GM12878 (cell line): ENCODE measurements at regions not wholly inside any gene's neighbourhood (a gene's known extent, or its start where the extent isn't known, plus 50 kb on each side); places are given as distances from the start of the nearest gene placed in this dataset.

Experiments used
- CREB1 ChIP-seq: IDR thresholded peaks from 2 replicates; pipeline ENCODE4 v1.6.1; 2012; ENCODE audit warnings: low read depth, mild to moderate bottlenecking, inconsistent platforms
- E2F4 ChIP-seq: IDR thresholded peaks from 2 replicates; pipeline ENCODE4 v1.6.1; 2012; ENCODE audit warnings: low read depth, low read length, improper control_type of control experiment
- FOS ChIP-seq: IDR thresholded peaks from 3 replicates; pipeline ENCODE4 v1.6.1; 2011; ENCODE audit warnings: borderline replicate concordance; ENCODE audit not compliant: insufficient read length; ENCODE audit errors: extremely low read depth
- KAT2A ChIP-seq: conservative IDR thresholded peaks from 2 replicates; pipeline ENCODE4 v1.6.1; 2011; ENCODE audit warnings: low read depth, low read length; ENCODE audit not compliant: control insufficient read depth
- MEF2B ChIP-seq: fragments of 450-650 bp; IDR thresholded peaks from 2 replicates; pipeline ENCODE4 v1.6.1; 2018; ENCODE audit warnings: mild to moderate bottlenecking, moderate library complexity; ENCODE audit not compliant: partially characterized antibody, poor library complexity, severe bottlenecking
- POLR2AphosphoS2 ChIP-seq: IDR thresholded peaks from 2 replicates; pipeline ENCODE4 v1.6.1; 2011; ENCODE audit warnings: low read depth, mild to moderate bottlenecking, low read length, improper control_type of control experiment, moderate library complexity
- RB1 ChIP-seq: fragments of 450-650 bp; formaldehyde crosslinking; IDR thresholded peaks from 2 replicates; pipeline ENCODE4 v1.6.1; 2017; ENCODE audit warnings: mild to moderate bottlenecking, borderline replicate concordance
- SRF ChIP-seq, 2 experiments: IDR thresholded peaks; 2 replicates each; pipeline ENCODE4 v1.6.1; 2011; ENCODE audit warnings: low read depth in 2 of 2, low read length in 2 of 2, mild to moderate bottlenecking in 1 of 2, moderate library complexity in 1 of 2
- TCF7 ChIP-seq: IDR thresholded peaks from 2 replicates; pipeline ENCODE4 v1.6.1; 2014; ENCODE audit warnings: antibody characterized with exemption, borderline replicate concordance
- USF1 ChIP-seq: IDR thresholded peaks from 2 replicates; pipeline ENCODE4 v1.6.1; 2011; ENCODE audit warnings: borderline replicate concordance, low read depth, mild to moderate bottlenecking, moderate library complexity, mixed read lengths, low read length; ENCODE audit not compliant: insufficient read depth; ENCODE audit errors: extremely low read length
- ZBTB11 ChIP-seq: fragments of 450-650 bp; formaldehyde crosslinking; IDR thresholded peaks from 2 replicates; pipeline ENCODE4 v1.5.0; 2022; ENCODE audit warnings: mild to moderate bottlenecking, missing genetic modification characterization
- ZNF274 ChIP-seq: IDR thresholded peaks from one replicate; pipeline ENCODE4 v1.8.0; 2011; ENCODE audit not compliant: insufficient read length, insufficient read depth
- ZNF384 ChIP-seq: IDR thresholded peaks from 2 replicates; pipeline ENCODE4 v1.6.1; 2012; ENCODE audit warnings: low read depth, mild to moderate bottlenecking, low read length, improper control_type of control experiment, borderline replicate concordance
- ZNF622 ChIP-seq: fragments of 450-650 bp; IDR thresholded peaks from 2 replicates; pipeline ENCODE4 v1.6.1; 2017; ENCODE audit warnings: mild to moderate bottlenecking, inconsistent platforms
- TF ChIP-seq, protein P1 (sequence below): fragments of 450-650 bp; IDR thresholded peaks from 2 replicates; pipeline ENCODE4 v1.6.1; 2017; ENCODE audit warnings: mild to moderate bottlenecking, moderate library complexity

- TF ChIP-seq, protein P1, sequence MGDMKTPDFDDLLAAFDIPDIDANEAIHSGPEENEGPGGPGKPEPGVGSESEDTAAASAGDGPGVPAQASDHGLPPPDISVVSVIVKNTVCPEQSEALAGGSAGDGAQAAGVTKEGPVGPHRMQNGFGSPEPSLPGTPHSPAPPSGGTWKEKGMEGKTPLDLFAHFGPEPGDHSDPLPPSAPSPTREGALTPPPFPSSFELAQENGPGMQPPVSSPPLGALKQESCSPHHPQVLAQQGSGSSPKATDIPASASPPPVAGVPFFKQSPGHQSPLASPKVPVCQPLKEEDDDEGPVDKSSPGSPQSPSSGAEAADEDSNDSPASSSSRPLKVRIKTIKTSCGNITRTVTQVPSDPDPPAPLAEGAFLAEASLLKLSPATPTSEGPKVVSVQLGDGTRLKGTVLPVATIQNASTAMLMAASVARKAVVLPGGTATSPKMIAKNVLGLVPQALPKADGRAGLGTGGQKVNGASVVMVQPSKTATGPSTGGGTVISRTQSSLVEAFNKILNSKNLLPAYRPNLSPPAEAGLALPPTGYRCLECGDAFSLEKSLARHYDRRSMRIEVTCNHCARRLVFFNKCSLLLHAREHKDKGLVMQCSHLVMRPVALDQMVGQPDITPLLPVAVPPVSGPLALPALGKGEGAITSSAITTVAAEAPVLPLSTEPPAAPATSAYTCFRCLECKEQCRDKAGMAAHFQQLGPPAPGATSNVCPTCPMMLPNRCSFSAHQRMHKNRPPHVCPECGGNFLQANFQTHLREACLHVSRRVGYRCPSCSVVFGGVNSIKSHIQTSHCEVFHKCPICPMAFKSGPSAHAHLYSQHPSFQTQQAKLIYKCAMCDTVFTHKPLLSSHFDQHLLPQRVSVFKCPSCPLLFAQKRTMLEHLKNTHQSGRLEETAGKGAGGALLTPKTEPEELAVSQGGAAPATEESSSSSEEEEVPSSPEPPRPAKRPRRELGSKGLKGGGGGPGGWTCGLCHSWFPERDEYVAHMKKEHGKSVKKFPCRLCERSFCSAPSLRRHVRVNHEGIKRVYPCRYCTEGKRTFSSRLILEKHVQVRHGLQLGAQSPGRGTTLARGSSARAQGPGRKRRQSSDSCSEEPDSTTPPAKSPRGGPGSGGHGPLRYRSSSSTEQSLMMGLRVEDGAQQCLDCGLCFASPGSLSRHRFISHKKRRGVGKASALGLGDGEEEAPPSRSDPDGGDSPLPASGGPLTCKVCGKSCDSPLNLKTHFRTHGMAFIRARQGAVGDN: no peak
- TF ChIP-seq KAT2A (no peak), FOS (no peak), USF1 (no peak), MEF2B (no peak), ZNF384 (no peak), POLR2AphosphoS2 (no peak), TCF7 (no peak), RB1 (no peak), SRF (IDR thresholded peaks at IDR 0.05; ENCODE audit: low read depth in 2 of 2, low read length in 2 of 2) (no peak), ZNF274 (no peak), E2F4 (no peak), ZNF622 (no peak), ZBTB11 (CRISPR knock-in tag) (no peak), CREB1 (no peak)
These were observed 445.9 kb upstream of the ANO3 start (continued) for GRCh38 chr11:25886036-25886435.
